Testis (tissue), 2 donors: ENCODE measurements at regions not wholly inside any gene's neighbourhood (a gene's known extent, or its start where the extent isn't known, plus 50 kb on each side); places are given as distances from the start of the nearest gene placed in this dataset.

Experiments used
- DNase-seq: peaks from one replicate; pipeline ENCODE4 v3.0.0-alpha.2; 2019
- H3K27ac ChIP-seq, 2 donors: fragments of 200-600 bp; sonication (generic); one replicate each; pipeline ENCODE4 v1.5.1; 2019
- H3K27me3 ChIP-seq: fragments of 200-600 bp; sonication (generic); one replicate; pipeline ENCODE4 v1.5.1; 2019
- H3K36me3 ChIP-seq: fragments of 200-600 bp; sonication (generic); one replicate; pipeline ENCODE4 v1.5.1; 2017; ENCODE audit warnings: low read depth; ENCODE audit errors: missing control alignments
- H3K4me1 ChIP-seq: fragments of 200-600 bp; sonication (generic); one replicate; pipeline ENCODE4 v1.5.1; 2019
- H3K4me3 ChIP-seq, 2 donors: fragments of 200-600 bp; sonication (generic); one replicate each; pipeline ENCODE4 v1.5.1; 2017 to 2019
- H3K9me3 ChIP-seq: fragments of 200-600 bp; sonication (generic); one replicate; pipeline ENCODE4 v1.5.1; 2017
- POLR2A ChIP-seq: fragments of 450-650 bp; IDR thresholded peaks from one replicate; pipeline ENCODE4 v1.6.1; 2017; ENCODE audit warnings: antibody characterized with exemption, mild to moderate bottlenecking, moderate library complexity
- WGBS, 2 donors: methylation state at CpG; one replicate each; pipeline ENCODE4 v1.1.5; 2018; 5-methylcytosine and 5-hydroxymethylcytosine counted together
- intact Hi-C: fragments of 100-400 bp; cut with DNase I; formaldehyde crosslinking; loops from one replicate; pipeline ENCODE4 v1.15.1; 2023; ENCODE audit warnings: low total_unique reads
- TF ChIP-seq, protein P1 (sequence below), 3 experiments: fragments of 450-650 bp in 2 of 3; fragments of 200-600 bp in 1 of 3; sonication (generic) in 1 of 3; IDR thresholded peaks; one replicate each; pipeline ENCODE4 v1.5.1; 2016 to 2019; ENCODE audit warnings: antibody characterized with exemption in 3 of 3, mild to moderate bottlenecking in 2 of 3, moderate library complexity in 1 of 3

DNA sequence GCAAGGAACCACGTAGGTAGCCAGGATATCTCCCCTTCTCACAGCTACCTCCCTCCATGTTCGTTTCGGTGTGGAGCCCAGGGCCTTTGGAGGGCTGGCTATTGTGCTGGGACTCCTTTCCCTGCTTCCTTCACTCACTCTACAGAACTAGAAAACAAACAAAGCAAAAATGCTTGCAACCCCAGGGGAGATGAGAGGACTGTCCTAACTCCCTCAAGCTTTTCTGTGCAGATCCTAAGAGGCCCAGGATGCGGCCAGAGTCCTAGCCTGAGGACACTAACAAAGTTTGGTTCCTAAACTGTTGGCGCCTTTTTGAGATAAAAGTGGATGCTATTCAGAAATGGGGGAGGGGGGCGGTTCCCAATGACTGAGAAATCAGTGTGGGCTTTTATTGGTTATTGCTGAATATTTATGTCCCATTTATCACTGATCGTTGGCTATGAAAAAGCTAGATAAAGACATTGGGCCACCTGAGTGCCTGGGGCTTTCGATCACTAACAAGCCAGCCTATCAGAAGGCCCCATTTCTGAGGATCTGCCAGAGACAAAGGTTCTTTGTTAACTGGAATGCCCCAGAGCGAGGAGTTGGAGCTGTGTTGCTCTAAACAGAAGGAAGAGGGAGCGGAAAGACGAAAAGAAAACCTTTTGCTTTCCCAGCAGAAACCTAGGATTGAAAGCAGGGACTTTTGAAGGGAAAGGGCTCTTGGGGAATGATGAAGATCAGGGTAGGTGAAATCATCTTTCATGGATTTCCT is 95.2 kb upstream of the EGR2 start:
- no peak for TF ChIP-seq POLR2A
- H3K27ac ChIP-seq, result no peak overlapping the region
- no peaks in the 10 kb centered on the region for H3K36me3 ChIP-seq
- intact Hi-C loops, result no loop called here
- peak; percentile 49 for DNase-seq
- no peaks in the 10 kb centered on the region for H3K4me1 ChIP-seq
- no peaks in the 10 kb centered on the region for H3K27me3 ChIP-seq
- H3K4me3 ChIP-seq, result no peak overlapping the region
- 63 to 78% methylated on average over 11 of the region's 11 CpGs for WGBS, 2 donors
- no peaks in the 10 kb centered on the region for H3K9me3 ChIP-seq

DNA sequence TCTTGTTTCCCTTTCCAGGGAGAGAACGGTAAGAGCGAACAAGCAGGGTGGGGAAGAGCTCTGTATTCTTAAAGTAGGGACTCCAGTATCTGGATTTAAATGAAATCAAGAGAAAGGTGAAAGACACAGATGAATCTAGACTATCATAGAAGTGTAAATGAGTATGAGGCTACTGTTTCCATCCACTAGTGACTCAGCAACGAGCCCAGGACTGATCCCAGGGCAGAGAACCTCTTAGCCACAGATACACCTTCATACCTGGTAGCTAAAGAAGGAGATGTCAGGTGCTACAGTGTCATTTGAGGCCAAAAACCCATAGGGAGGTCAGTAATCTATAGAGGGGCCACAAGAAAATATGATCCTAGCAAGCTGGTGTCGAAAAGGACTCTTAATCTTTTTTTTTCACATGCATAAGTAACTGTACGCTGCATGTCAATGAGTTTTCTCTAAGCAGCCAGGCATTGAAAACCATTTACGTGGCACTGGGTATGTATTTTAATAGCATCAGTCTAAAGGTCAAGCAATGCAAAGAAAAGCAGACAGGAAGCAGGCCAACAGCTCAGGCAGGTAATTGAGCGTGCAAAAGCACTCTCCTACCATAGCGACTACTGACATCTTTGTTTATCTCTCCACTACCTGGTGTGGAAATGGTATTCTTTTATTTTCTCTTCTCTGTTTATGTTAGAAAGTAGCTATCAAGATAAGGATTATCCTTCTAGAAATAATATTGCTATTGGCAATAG is 91.5 kb upstream of the EGR2 start:
- Histone ChIP-seq H3K36me3 (no peaks in the 10 kb centered on the region), H3K27ac (no peak overlapping the region), H3K27me3 (no peaks in the 10 kb centered on the region), H3K4me3 (no peak overlapping the region), H3K9me3 (no peaks in the 10 kb centered on the region), H3K4me1 (peaks cover 4% of the 10 kb centered on the region)
- no peak for DNase-seq
- WGBS, 2 donors, result 94 to 95% methylated on average over 8 of the region's 8 CpGs
- intact Hi-C loops, result no loop called here
- TF ChIP-seq, protein P1, sequence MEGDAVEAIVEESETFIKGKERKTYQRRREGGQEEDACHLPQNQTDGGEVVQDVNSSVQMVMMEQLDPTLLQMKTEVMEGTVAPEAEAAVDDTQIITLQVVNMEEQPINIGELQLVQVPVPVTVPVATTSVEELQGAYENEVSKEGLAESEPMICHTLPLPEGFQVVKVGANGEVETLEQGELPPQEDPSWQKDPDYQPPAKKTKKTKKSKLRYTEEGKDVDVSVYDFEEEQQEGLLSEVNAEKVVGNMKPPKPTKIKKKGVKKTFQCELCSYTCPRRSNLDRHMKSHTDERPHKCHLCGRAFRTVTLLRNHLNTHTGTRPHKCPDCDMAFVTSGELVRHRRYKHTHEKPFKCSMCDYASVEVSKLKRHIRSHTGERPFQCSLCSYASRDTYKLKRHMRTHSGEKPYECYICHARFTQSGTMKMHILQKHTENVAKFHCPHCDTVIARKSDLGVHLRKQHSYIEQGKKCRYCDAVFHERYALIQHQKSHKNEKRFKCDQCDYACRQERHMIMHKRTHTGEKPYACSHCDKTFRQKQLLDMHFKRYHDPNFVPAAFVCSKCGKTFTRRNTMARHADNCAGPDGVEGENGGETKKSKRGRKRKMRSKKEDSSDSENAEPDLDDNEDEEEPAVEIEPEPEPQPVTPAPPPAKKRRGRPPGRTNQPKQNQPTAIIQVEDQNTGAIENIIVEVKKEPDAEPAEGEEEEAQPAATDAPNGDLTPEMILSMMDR (IDR thresholded peaks at IDR 0.05), result no peak
- no peak for TF ChIP-seq POLR2A

- Histone ChIP-seq H3K36me3 (no peaks in the 10 kb centered on the region), H3K27ac (no peak overlapping the region), H3K4me1 (peaks cover 4% of the 10 kb centered on the region), H3K27me3 (no peaks in the 10 kb centered on the region), H3K9me3 (no peaks in the 10 kb centered on the region), H3K4me3 (no peak overlapping the region)
- intact Hi-C loops, result no loop called here
- WGBS, 2 donors, result 68 to 78% methylated on average over 5 of the region's 5 CpGs
- TF ChIP-seq POLR2A, result no peak
- TF ChIP-seq, protein P1 (IDR thresholded peaks at IDR 0.05), result no peak
- no peak for DNase-seq
These were observed 88.2 kb upstream of the EGR2 start for GRCh38 chr10:62904281-62904875.

DNA sequence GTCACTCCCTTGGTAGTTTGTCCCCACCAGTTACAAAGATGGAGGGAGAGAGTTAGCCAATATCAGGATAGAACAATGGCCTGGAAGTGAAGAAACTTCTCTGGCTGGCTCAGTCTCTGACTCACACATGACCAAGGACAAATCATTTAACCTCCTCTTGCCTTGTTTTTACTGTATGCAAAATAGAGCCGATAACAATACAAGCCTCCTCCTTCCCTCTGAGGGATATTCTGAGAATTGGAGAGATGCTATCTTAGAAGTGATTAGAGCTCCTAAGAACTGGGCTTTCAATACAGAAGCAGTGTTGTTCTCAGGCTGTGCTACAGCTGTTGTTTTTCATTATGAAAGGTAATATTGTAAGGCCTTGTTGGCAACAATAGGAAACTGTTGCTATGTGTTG is 87.7 kb upstream of the EGR2 start:
- H3K27ac ChIP-seq, result no peak overlapping the region
- no peaks in the 10 kb centered on the region for H3K36me3 ChIP-seq
- DNase-seq, result no peak
- intact Hi-C loops, result no loop called here
- H3K4me1 ChIP-seq, result peaks cover 4% of the 10 kb centered on the region
- no peaks in the 10 kb centered on the region for H3K9me3 ChIP-seq
- WGBS, 2 donors, result 34 to 56% methylated on average over 1 of the region's 1 CpG
- H3K4me3 ChIP-seq, result no peak overlapping the region
- H3K27me3 ChIP-seq, result no peaks in the 10 kb centered on the region
- no peak for TF ChIP-seq POLR2A
- TF ChIP-seq, protein P1 (IDR thresholded peaks at IDR 0.05), result no peak

DNA sequence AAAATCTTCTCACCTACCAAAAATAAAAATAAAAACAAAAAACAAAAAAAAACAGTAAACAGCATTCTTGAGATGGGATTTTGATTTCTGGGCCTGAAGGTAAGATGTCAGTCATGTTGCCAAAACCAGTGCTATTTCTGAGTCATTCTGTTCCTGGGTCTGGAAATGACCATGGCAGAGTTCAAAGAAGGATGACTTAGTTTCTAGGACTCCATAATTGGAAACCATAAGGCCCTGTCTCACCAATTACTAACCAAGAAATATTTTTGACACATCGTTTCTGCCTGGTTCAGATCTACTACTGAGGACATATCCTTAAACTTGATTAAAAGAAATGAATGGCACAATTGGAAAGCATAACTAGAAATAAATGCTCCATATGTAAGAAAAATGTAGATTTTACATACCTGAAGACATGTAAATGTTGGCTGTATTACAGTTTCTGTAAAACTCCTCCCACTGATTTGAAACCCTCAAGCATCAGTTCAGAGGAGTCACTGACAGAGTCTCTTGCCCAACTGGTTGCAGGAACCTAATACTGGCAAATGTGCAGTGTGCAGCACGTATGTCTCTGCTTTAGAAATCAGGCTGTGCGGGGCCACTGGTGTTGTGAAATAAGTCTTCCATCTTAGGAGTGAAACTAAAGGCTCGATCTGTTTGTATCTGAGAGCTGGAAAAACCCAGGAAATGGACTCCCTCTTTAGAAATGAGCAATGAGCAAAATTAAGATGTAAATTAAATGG is 84.8 kb upstream of the EGR2 start:
- TF ChIP-seq, protein P1 (IDR thresholded peaks at IDR 0.05), result no peak
- no peak for TF ChIP-seq POLR2A
- H3K4me3 ChIP-seq, result no peak overlapping the region
- no peak for DNase-seq
- H3K9me3 ChIP-seq, result no peaks in the 10 kb centered on the region
- 85 to 91% methylated on average over 4 of the region's 4 CpGs for WGBS, 2 donors
- H3K4me1 ChIP-seq, result peaks cover 4% of the 10 kb centered on the region
- no peaks in the 10 kb centered on the region for H3K27me3 ChIP-seq
- H3K36me3 ChIP-seq, result no peaks in the 10 kb centered on the region
- intact Hi-C loops, result no loop called here
- H3K27ac ChIP-seq, result no peak overlapping the region
